CD4-positive, CD25-positive, alpha-beta regulatory T cell (primary cell): ENCODE measurements at regions not wholly inside any gene's neighbourhood (a gene's known extent, or its start where the extent isn't known, plus 50 kb on each side); places are given as distances from the start of the nearest gene placed in this dataset.
"Not testable (repeated sequence)": the region's sequence is repeated elsewhere in the genome, so short reads cannot be mapped to it uniquely, and the experiment has no call there.

Source experiments
- ATAC-seq, 2 donors: fragments of 150-1000 bp; cut with Tn5 transposase; one replicate each; pipeline ENCODE4 v1.10.0; 2021; ENCODE audit warnings: low read depth in 2 of 2, moderate number of reproducible peaks in 2 of 2, moderate library complexity in 1 of 2
- DNase-seq, 3 donors: peaks; one replicate each; pipeline versions ENCODE4 v3.0.0 to v3.0.0-alpha.2; 2012 to 2022; ENCODE audit warnings: mixed read lengths in 1 of 3
- H3K27ac ChIP-seq: one replicate; pipeline ENCODE4 v1.7.0; 2013; ENCODE audit warnings: mild to moderate bottlenecking, low read length; ENCODE audit not compliant: insufficient read depth, poor library complexity, severe bottlenecking
- H3K27me3 ChIP-seq: one replicate; pipeline ENCODE4 v1.7.0; 2013; ENCODE audit warnings: low read length; ENCODE audit not compliant: control insufficient read depth, insufficient read depth
- H3K36me3 ChIP-seq: one replicate; pipeline ENCODE4 v1.7.0; 2013; ENCODE audit warnings: mild to moderate bottlenecking, low read length, moderate library complexity; ENCODE audit not compliant: control insufficient read depth, insufficient read depth
- H3K4me1 ChIP-seq: 2 replicates; pipeline ENCODE4 v1.7.0; 2013; ENCODE audit warnings: mild to moderate bottlenecking, low read length; ENCODE audit not compliant: insufficient read depth, control insufficient read depth, poor library complexity, severe bottlenecking
- H3K4me3 ChIP-seq: one replicate; pipeline ENCODE4 v1.7.0; 2013; ENCODE audit warnings: low read depth, mild to moderate bottlenecking, low read length, moderate library complexity
- H3K9me3 ChIP-seq, 2 experiments: 1 replicate in 1 of 2; 2 replicates in 1 of 2; pipeline ENCODE4 v1.7.0; 2013; ENCODE audit warnings: low read length in 2 of 2, mild to moderate bottlenecking in 1 of 2, moderate library complexity in 1 of 2; ENCODE audit not compliant: control insufficient read depth in 2 of 2
- H3K27ac Mint-ChIP-seq, 3 donors: one replicate each; pipeline ENCODE4 v1.8.0; 2020 to 2022; ENCODE audit warnings: mild to moderate bottlenecking in 3 of 3, mixed read lengths in 3 of 3, moderate library complexity in 2 of 3
- H3K27me3 Mint-ChIP-seq: one replicate; pipeline ENCODE4 v1.8.0; 2022; ENCODE audit warnings: mild to moderate bottlenecking, mixed read lengths
- H3K36me3 Mint-ChIP-seq: one replicate; pipeline ENCODE4 v1.8.0; 2020; ENCODE audit warnings: mixed read lengths
- H3K4me1 Mint-ChIP-seq, 4 donors: one replicate each; pipeline ENCODE4 v1.8.0; 2020 to 2022; ENCODE audit warnings: mixed read lengths in 4 of 4, mild to moderate bottlenecking in 1 of 4
- H3K4me3 Mint-ChIP-seq, 4 donors: one replicate each; pipeline ENCODE4 v1.8.0; 2020 to 2022; ENCODE audit warnings: mild to moderate bottlenecking in 4 of 4, mixed read lengths in 4 of 4, moderate library complexity in 3 of 4
- H3K9me3 Mint-ChIP-seq, 7 donors: one replicate each; pipeline ENCODE4 v1.8.0; 2020 to 2022; ENCODE audit warnings: mixed read lengths in 7 of 7, mild to moderate bottlenecking in 3 of 7, moderate library complexity in 2 of 7

- not testable (repeated sequence) for H3K27ac ChIP-seq, H3K4me3 ChIP-seq, H3K4me1 ChIP-seq, H3K9me3 ChIP-seq, ATAC-seq, H3K27ac Mint-ChIP-seq, H3K36me3 Mint-ChIP-seq, H3K36me3 ChIP-seq, H3K27me3 Mint-ChIP-seq, H3K27me3 ChIP-seq, H3K4me3 Mint-ChIP-seq, H3K4me1 Mint-ChIP-seq, DNase-seq
- H3K9me3 Mint-ChIP-seq: peaks cover 0 to 27% (median 5%) of the 10 kb centered on the region in 7 donors
Measured at GRCh38 chr6:81869749-81870508, 117.4 kb upstream of the TENT5A start.

GRCh38 chr6:81865712-81866111 is 113.2 kb upstream of the TENT5A start:
- Mint-ChIP-seq H3K4me1 (no peaks in the 10 kb centered on the region), H3K36me3 (no peaks in the 10 kb centered on the region), H3K9me3 (peaks cover 0 to 5% (median 0%) of the 10 kb centered on the region in 7 donors), H3K4me3 (no peak overlapping the region), H3K27ac (no peak overlapping the region), H3K27me3 (no peaks in the 10 kb centered on the region)
- Histone ChIP-seq H3K36me3 (no peaks in the 10 kb centered on the region), H3K27me3 (no peaks in the 10 kb centered on the region), H3K9me3 (no peaks in the 10 kb centered on the region), H3K4me1 (no peaks in the 10 kb centered on the region), H3K4me3 (no peak overlapping the region), H3K27ac (no peak overlapping the region)
- DNase-seq: no peak
- no peak for ATAC-seq

GRCh38 chr6:81864124-81864523 is 111.6 kb upstream of the TENT5A start:
- no peak for ATAC-seq
- Histone ChIP-seq H3K27ac (no peak overlapping the region), H3K4me1 (no peaks in the 10 kb centered on the region), H3K4me3 (no peak overlapping the region), H3K36me3 (no peaks in the 10 kb centered on the region), H3K27me3 (no peaks in the 10 kb centered on the region), H3K9me3 (no peaks in the 10 kb centered on the region)
- H3K9me3 Mint-ChIP-seq: peaks cover 0 to 2% (median 0%) of the 10 kb centered on the region in 7 donors
- no peak overlapping the region for H3K27ac Mint-ChIP-seq
- H3K36me3 Mint-ChIP-seq: no peaks in the 10 kb centered on the region
- no peaks in the 10 kb centered on the region for H3K27me3 Mint-ChIP-seq
- no peak overlapping the region for H3K4me3 Mint-ChIP-seq
- DNase-seq: no peak
- no peaks in the 10 kb centered on the region for H3K4me1 Mint-ChIP-seq

- H3K9me3 Mint-ChIP-seq: peaks cover 0 to 2% (median 0%) of the 10 kb centered on the region in 7 donors
Measured at GRCh38 chr6:81863123-81863522, 110.6 kb upstream of the TENT5A start.

GRCh38 chr6:81861281-81861680 is 108.8 kb upstream of the TENT5A start:
- Mint-ChIP-seq H3K27me3 (no peaks in the 10 kb centered on the region), H3K4me1 (no peaks in the 10 kb centered on the region), H3K9me3 (peaks cover 0 to 2% (median 0%) of the 10 kb centered on the region in 7 donors), H3K36me3 (no peaks in the 10 kb centered on the region), H3K4me3 (no peak overlapping the region), H3K27ac (no peak overlapping the region)
- no peaks in the 10 kb centered on the region for H3K36me3 ChIP-seq
- DNase-seq (no peak), ATAC-seq (no peak)
- no peak overlapping the region for H3K27ac ChIP-seq
- no peaks in the 10 kb centered on the region for H3K27me3 ChIP-seq
- no peaks in the 10 kb centered on the region for H3K9me3 ChIP-seq
- H3K4me3 ChIP-seq: no peak overlapping the region
- no peaks in the 10 kb centered on the region for H3K4me1 ChIP-seq

More at GRCh38 chr6:81863123-81863522, 110.6 kb upstream of the TENT5A start:
- H3K36me3 ChIP-seq: no peaks in the 10 kb centered on the region
- H3K4me1 ChIP-seq: no peaks in the 10 kb centered on the region
- H3K4me3 Mint-ChIP-seq: no peak overlapping the region
- no peaks in the 10 kb centered on the region for H3K27me3 Mint-ChIP-seq
- H3K36me3 Mint-ChIP-seq: no peaks in the 10 kb centered on the region
- ATAC-seq (no peak), DNase-seq (no peak)
- H3K9me3 ChIP-seq: no peaks in the 10 kb centered on the region
- H3K27ac ChIP-seq: no peak overlapping the region
- no peak overlapping the region for H3K27ac Mint-ChIP-seq
- H3K4me3 ChIP-seq: no peak overlapping the region
- no peaks in the 10 kb centered on the region for H3K27me3 ChIP-seq
- no peaks in the 10 kb centered on the region for H3K4me1 Mint-ChIP-seq

- Mint-ChIP-seq H3K36me3 (no peaks in the 10 kb centered on the region), H3K27me3 (no peaks in the 10 kb centered on the region), H3K4me1 (no peaks in the 10 kb centered on the region), H3K9me3 (no peaks in the 10 kb centered on the region), H3K4me3 (no peak overlapping the region), H3K27ac (no peak overlapping the region)
- H3K4me3 ChIP-seq: no peak overlapping the region
- H3K36me3 ChIP-seq: no peaks in the 10 kb centered on the region
- H3K4me1 ChIP-seq: no peaks in the 10 kb centered on the region
- H3K9me3 ChIP-seq: no peaks in the 10 kb centered on the region
- H3K27ac ChIP-seq: no peak overlapping the region
- no peaks in the 10 kb centered on the region for H3K27me3 ChIP-seq
- ATAC-seq (no peak), DNase-seq (no peak)
Measured at GRCh38 chr6:81859884-81860283, 107.4 kb upstream of the TENT5A start.

GRCh38 chr6:81857812-81858211 is 105.3 kb upstream of the TENT5A start:
- no peak overlapping the region for H3K27ac ChIP-seq
- Mint-ChIP-seq H3K9me3 (no peaks in the 10 kb centered on the region), H3K4me3 (no peak overlapping the region), H3K27ac (no peak overlapping the region), H3K4me1 (no peaks in the 10 kb centered on the region), H3K27me3 (no peaks in the 10 kb centered on the region), H3K36me3 (no peaks in the 10 kb centered on the region)
- H3K9me3 ChIP-seq: no peaks in the 10 kb centered on the region
- no peaks in the 10 kb centered on the region for H3K4me1 ChIP-seq
- ATAC-seq: no peak
- no peaks in the 10 kb centered on the region for H3K27me3 ChIP-seq
- H3K36me3 ChIP-seq: no peaks in the 10 kb centered on the region
- H3K4me3 ChIP-seq: no peak overlapping the region
- no peak for DNase-seq

GRCh38 chr6:81856872-81857271 is 104.4 kb upstream of the TENT5A start:
- Mint-ChIP-seq H3K9me3 (no peaks in the 10 kb centered on the region), H3K27ac (no peak overlapping the region), H3K36me3 (no peaks in the 10 kb centered on the region)

More at GRCh38 chr6:81856872-81857271, 104.4 kb upstream of the TENT5A start:
- no peak for ATAC-seq
- H3K4me3 Mint-ChIP-seq: no peak overlapping the region
- DNase-seq: no peak
- H3K4me1 ChIP-seq: no peaks in the 10 kb centered on the region
- no peak overlapping the region for H3K4me3 ChIP-seq
- no peak overlapping the region for H3K27ac ChIP-seq
- no peaks in the 10 kb centered on the region for H3K27me3 ChIP-seq
- H3K36me3 ChIP-seq: no peaks in the 10 kb centered on the region
- no peaks in the 10 kb centered on the region for H3K9me3 ChIP-seq
- no peaks in the 10 kb centered on the region for H3K4me1 Mint-ChIP-seq
- H3K27me3 Mint-ChIP-seq: no peaks in the 10 kb centered on the region
